GM18873 (cell line): ENCODE measurements at regions not wholly inside any gene's neighbourhood (a gene's known extent, or its start where the extent isn't known, plus 50 kb on each side); places are given as distances from the start of the nearest gene placed in this dataset.

ENCODE experiments used
- ATAC-seq: cut with Tn5 transposase; IDR thresholded peaks from one replicate; pipeline ENCODE4 v1.9.1; 2021; ENCODE audit warnings: mild to moderate bottlenecking, moderate library complexity, moderate number of reproducible peaks; ENCODE audit not compliant: unreplicated experiment, low FRiP score

DNA sequence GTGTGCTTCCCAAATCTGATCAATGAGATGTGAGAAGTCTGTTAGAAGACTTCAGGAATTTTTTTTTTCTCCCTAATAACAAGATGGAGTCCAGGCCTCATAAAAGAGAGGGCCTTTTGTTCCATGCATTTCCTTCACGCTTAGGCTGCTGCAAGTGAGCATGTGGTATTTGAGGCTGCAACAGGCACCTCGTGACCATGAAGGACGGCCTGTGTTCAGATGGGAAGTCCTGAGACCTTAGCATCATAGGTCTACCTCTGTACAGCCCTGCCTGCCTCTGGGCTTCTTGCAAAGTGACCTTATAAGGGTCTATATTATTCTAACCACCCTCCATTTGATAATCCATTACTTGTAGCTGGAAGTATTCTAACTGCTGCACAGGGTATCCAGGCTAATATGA, 86.6 kb downstream of the BOD1 start:
- ATAC-seq = no peak

DNA sequence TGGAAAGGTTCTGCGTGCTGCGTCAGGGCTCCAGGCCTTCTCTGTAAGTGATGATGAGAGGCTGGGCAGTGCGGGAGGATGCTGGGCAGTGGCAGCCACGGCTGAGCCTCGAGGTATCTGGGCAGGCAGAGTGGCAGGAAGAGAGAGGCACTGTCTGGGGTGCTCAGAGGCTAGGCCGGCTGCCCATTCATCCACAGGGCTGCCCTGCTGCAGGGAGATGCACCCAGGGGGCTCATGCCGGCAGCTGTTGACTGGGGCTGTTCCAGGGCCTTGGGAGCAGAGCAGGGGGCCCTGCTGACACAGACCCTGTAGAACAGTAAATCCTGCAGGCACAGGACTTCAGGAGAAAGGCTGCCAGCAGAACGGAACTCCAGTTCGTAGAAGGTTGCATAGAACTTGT, 88.8 kb downstream of the BOD1 start:
- ATAC-seq = no peak

DNA sequence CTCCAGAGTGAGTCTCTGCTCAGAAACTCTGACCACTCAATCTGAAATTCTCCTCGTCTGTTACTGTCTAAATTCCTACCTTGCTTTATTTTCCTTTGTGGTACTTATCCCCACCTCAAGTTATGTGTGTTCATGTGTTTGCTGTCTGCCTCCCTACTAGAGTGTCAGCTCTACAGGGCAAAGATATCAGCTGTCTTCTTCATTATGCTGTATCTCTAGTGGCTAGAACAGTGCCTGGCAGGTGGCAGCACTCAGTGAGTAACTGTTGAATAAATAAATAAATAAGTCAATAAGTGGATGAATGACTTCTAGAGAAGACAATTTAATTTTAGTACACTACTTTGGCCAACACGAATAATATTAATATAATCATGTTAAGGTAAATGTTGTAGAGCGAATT, 92.3 kb downstream of the BOD1 start:
- no peak for ATAC-seq

DNA sequence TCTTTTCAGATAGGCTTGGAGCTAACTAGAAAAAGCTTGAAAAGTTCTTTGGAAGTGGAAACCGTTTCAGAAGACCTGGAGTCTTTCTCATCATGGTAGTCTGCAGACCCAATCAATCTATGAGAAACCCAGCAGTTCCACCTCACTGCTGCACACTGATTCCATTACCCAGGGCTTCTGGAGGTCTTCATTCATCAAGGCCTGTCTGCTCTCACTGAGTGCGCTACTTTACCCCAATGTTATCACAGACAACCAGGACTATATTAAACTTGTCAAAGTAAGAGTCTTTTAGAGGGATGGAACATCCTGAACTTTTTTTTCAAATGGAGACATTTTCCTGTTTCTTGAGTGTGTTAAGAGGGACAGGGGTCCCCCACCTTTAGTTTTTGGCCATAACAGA, 93.1 kb downstream of the BOD1 start:
- no peak for ATAC-seq

DNA sequence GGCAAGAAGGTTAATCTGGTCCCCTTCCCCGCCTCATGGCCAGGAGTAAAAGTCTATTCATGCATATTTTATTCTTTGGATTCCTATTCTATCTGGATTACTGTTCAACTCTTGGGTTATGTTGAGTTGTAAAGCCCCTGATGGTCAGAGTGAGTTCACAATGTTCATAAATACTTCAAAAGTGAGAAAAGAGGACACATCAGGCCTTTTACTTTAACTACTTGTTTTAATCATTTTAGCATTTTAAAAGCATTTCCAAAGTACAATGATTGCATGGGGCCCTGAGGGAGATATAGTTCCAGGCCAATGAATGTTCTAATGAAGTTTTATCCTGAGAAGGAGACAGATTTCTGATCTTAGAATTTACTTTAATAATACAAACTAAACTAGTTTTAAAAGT, 93.9 kb downstream of the BOD1 start:
- no peak for ATAC-seq

DNA sequence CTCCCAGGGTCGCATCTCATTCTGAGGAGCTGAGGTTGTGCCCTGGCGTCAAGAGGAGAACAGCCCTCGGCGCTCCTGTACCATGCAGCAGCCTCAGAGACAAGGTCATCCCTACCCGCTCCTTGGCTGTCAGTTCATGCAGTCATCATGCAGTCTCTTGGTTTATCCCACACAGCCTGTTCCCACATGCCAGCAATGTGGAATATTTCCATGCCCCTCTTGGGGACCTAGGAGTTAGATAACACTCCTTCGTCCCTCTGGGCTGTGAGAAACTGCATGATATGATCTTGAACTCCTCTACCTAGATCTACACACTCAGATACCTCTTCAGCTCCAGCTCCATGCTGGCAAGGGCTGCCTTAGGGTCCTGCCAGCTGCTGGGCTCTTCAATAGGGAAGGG, 97.6 kb downstream of the BOD1 start:
- no peak for ATAC-seq

DNA sequence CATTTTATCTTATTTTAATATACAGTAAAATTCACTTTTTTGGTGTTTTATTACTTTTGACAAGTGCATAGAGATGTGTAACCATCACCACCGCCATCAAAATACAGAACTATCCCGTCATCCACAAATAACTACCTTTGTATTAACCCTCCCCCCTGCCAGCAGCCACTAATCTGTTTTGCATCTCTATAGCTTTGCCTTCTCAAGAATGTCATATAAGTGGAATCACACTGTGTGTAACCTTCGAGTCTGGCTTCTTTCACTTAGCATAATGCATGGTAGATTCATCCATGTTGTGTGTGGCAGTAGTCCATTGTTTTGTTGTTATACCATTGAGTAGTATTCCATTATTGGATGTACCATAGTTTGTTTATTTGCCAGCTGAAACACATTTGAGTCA, 98.8 kb downstream of the BOD1 start:
- ATAC-seq = no peak

DNA sequence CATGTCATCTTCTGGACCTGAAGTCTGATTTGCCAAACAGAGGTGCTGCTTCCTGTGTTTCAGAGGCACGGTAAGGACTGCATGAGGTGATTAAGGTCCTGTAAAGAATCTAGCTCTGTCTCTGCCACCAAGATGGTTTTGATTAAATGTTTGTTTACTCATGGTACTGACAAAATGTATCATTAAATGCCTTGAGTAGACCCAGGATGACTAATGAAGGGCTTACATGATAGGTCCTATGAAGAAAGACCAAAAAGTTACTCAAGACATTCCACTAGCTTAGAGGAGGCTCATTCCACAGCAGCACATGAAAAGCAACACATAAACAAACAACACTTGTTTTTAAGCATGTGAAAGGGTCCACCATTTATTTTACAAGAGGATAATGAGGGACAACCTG, 100.9 kb downstream of the BOD1 start:
- ATAC-seq = no peak

DNA sequence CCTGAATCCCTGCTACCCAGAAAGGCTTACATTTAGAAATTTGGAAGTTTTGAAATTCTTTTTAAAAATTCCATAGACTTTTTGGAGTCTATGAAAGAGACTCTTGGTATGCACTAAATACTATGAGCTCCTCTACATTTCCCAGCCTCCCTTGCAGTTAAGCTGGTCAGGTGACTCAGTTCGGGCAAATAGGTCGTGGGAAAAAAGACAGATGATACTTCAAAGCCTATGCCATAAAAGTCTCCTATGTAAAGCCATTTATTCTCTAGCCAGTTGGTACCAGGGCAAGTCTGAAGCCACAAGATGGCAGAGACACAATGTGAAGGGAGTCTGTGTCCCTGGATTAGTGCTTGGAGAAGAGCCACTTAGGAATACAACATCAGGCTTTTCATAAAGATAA, 101.8 kb downstream of the BOD1 start:
- no peak for ATAC-seq

DNA sequence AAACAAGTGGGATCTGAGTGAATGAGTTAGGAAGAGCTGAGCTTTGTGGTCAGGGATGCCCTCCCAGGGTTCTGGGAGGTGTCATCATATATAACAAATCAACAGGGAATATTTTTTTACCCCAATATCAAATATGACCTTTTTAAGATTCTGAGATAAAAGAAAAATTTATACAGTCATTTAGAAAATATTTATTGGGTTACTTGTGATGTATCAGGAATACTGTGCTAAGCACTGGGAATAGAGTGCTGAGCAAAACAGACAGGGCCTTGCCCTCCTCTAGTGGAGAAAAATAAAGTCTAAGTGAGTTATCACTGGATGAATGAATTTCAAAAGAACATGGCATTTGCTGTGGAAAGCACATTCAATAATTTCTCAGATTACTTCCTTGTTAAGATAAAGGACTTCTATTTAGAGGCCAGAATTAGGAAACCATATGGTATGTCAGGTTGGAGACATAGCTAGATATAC, 102.9 kb downstream of the BOD1 start:
- no peak for ATAC-seq

DNA sequence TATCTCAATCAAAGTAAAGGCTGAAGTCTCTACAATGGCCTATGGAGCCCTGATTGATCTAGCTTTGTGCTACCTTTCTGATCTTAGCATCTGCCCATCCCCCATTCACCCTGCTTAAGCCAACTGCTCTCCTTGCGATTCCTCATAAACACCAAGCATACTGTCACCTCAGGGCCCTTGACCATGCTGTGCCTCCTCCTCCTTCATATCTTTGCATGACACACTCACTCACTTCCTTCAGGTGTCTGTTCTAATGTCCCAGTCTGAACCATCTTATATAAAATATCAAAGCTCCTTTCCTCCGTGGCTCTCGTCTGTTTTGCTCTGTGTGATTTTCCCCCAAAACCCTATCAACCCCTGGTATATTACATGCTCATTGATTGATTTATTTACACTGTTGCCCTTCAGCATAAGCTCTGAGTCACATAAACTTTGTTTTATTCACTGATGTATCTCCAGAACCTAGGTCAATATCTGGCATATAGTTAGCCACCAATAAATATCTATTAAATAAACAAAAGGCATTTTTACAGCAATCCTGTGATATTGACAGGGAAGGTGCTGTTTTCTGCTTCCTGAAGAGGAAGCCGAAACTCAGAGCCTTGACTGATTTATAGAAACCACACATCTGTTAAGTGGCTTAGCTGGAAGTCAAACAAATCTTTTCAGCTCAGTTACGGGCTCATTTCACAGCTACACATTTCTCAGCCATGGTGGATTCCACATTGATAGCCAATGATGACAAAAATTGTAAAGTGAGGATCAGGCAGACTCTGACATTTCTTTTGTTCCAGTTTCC, 103.6 kb downstream of the BOD1 start:
- ATAC-seq = no peak

DNA sequence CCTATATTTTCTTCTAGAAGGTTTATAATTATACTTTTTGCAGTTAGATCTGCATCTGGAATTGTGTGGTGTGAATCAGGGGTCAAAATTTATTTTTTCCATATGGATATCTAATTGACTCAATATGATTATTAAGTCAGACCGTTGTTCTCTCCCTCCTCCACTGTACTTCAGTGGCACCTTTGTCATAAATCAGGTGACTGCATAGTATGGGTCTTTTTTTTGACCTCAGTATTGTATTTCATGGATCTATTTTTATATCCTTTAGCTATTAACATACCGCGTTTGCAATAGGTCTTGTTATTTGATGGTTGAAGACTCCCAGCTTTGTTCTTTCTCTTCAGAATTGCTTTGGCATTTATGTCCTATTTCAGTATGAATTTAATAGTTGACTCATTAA, 107.4 kb downstream of the BOD1 start:
- no peak for ATAC-seq

DNA sequence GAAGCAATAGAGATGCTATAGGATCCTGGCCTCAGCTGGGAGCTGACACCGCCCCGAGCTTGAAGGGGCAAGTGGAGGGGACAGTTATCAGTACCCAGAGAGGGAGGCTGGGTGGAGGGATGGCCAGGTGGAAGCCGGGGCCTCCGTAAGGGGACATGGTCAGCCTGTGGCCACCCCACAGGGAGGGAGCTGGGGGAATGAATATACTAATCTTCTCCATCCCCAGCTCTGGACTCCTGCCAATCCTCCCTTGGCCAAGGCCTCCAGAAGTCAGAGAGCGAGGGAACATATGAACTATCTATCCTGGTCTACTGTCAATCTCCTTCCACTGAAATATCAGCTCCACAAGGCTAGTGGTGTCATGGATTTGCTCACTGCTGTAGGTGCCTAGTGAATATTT, 109.3 kb downstream of the BOD1 start:
- no peak for ATAC-seq

DNA sequence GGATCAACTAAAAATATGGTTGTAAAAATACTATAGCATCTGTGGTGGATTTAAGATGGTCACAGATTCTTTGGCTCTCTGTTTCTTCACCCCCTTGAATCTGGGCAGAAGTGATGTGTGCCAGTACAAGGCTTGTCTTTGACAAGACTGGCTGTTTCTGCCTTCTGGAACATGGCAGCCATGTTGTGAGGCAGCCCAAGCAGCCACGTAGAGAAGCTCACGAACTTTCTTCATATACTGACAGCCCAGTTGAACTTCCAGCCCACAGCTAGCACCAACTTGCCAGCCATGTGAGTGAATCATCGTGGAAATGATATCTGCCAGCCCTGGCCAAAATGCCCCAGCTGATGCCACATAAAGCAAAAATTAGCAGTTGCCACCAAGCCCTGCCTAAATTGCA, 110.8 kb downstream of the BOD1 start:
- no peak for ATAC-seq

DNA sequence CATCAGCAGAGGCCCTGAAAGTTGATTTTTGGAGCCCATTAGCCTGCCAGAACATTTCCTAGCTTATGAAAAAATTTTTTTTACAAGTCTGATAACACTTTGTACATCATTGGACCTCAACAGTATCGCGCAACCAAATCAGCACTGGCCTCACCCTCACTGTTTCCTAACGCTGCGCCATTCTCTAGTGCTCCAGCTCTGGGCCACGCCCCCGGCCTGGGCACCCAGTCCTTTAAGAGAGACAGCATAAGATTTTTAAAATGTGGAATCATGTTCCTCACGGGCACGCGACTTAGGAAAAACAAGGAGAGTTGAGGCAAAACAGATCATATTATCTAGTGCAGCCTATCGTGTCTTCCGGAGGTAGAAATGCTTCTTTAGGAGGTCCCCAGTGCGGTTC, 114.5 kb downstream of the BOD1 start:
- ATAC-seq = no peak

DNA sequence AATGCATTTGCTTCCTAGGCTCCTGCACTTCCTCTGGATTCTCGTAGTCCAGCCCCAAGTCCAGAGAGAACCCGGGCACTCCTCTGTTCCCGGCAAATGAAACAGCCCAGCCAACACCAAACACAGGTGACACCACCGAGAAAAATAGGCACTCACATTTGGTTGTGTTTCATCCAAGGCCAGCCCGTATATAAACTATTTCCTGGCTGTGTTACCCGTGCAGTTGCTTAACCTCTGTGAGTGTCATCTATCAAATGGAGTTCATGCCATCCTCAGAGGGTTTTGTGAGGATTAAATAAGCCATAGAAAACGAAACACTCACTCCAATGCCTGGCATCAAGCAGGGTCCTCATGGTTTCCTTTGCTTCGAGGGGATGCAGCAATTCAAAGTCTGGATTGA, 115.2 kb downstream of the BOD1 start:
- no peak for ATAC-seq

DNA sequence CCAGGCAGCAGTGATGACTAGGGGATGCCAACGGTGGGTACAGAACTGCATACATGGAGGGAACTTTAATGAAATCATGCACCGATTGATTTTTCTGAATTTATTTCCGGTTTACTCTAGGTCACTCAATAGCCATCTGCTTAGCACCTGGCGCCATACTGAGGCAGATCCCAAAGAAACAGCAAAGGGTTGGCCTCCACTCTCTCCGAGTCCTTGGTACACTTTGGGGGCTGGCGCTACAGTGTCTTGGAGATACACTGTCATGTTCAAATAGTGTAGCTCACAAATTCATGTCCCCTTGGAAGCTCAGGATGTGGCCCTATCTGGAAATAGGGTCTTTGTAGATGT, 116.3 kb downstream of the BOD1 start:
- no peak for ATAC-seq

DNA sequence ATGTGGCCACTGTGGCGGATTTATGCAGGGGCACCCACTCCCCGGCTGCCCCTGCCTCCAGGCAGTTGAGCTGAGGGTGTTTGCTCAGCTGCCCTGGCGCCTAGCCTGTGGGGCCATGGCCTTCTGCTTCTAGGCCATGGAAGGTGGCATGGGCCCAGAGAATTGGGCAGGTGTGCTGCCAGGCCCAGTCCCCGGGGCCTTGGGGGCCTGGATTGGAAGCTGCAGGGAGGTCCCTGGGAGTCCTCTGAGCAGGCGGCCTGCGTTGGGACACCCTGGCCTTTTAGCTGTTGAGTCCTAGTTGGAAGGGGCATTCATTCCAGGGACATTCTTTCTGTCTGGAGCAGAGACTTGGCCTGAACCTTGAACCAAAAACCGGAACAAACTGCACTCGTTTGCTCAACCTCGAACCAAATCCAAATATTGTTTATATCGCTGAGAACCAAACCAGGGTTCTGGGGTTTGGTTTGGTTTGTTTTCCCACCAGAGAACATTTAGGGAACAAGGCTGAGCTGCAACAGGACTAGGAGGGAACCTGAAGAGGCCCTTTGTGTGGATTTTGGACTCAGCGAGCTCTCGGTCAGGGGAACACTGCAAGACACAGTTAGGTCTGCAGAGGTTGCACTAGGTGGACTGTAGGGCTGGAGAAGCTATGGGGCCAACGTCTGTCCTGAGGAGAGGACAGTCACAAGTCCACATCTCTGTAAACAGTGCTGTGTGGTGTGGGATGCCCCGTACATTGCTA, 116.8 kb downstream of the BOD1 start:
- ATAC-seq = no peak

DNA sequence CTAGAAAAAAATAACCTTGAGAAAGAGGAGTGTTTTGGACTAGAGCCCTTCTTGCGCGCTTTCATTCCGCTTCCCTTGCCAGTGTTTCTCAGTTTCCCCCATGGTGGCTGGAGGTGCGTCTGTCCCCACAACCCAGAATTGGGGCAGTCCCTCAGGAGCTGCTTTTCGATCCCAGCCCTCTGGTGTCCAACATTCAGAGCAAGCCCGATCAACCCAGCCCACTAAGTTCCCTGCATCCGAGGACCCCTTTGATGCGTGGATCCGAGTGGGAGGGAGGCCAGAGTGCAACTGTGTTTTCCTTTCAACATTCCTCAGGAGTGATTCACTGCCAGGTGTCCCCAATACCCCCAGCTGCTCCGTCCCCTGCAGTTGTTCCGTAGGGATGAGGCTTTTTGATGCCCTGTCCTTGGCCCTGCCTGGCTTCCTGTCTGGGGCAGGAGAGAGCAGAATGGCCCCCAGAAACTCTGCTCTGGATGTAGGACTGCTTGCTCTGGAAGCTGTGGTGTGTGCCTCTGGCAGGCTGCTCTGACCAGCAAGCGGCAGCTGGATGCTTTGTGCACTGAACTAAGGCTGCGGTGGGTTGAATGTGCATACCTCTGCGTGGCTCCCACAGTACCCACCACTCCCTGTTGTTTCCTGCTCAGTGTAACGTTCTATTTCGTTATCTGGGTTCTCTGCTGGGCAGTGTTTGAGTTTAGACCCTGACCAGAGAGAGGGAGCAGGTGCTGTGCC, 117.5 kb downstream of the BOD1 start:
- ATAC-seq = no peak

DNA sequence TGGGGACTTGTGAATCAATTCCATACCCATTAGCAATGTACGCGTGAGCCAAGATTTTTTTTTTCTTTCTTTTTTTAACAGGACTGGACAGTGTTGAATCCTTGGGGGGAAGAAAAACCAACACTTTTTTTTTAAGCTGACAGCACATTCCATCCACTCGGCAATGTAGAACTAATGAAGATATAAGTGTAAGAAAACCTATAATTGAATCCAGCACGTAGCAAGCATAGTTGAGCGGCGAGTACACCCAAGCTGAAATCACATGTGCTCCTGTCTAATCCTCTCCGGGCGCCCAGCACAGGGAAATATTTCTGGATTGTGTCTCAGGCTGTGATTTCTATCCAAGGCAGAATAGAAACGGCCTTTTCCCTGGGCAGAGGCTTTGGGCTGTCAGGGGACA, 118.2 kb downstream of the BOD1 start:
- ATAC-seq = no peak

DNA sequence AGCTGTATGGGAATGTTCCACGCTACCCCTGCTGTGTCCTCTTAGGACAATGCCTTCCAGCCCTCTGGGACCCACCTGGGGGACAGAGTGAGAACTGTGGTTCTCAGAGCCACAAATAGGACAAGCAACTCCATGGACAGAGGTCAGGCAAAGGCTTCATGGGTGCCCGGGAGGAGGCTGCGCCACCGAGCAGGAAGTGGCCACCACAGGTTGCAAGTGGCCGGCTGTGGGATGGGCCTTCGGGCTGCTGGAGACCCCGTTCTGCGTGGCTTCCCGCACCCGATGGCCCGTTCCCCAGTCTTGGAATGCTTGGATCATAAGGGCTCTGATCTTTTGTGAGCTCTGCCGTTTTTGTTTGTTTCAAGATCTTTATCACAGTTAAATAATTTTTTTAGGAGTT, 118.8 kb downstream of the BOD1 start:
- no peak for ATAC-seq

DNA sequence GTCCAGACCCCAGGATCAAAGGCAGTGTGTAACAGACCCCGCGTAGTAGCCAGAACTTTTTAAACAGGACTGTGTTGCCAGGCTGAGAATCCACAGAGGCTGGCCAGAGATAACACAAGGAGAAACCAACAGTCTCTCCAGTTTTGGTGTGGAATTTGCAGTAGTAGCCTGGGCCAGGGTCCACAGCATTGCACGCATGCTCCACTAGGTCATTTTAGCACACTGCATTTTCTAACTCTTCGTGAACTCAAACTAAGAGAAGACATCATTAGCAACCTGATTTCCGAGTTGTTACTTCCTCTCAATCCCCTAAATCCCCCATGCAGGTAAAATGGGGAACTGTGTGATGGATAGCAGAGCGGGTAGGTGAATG, 119.6 kb downstream of the BOD1 start:
- no peak for ATAC-seq
